CD4-positive, alpha-beta T cell (primary cell): ENCODE measurements at regions not wholly inside any gene's neighbourhood (a gene's known extent, or its start where the extent isn't known, plus 50 kb on each side); places are given as distances from the start of the nearest gene placed in this dataset.
"Not testable (repeated sequence)": the region's sequence is repeated elsewhere in the genome, so short reads cannot be mapped to it uniquely, and the experiment has no call there.

Experiments used
- ATAC-seq: fragments of 200-7000 bp; cut with Tn5 transposase; one replicate; pipeline ENCODE4 v1.10.0; 2022; ENCODE audit warnings: mild to moderate bottlenecking; ENCODE audit not compliant: poor library complexity
- CTCF ChIA-PET: fragments of 350-600 bp; sonication (Branson Sonifier 250); formaldehyde crosslinking; loops from one replicate; lab custom pipeline; 2021; ENCODE audit warnings: antibody characterized with exemption, inconsistent platforms; lab: Charles Lee
- POLR2A ChIA-PET: fragments of 350-600 bp; sonication (Branson Sonifier 250); formaldehyde crosslinking; loops from one replicate; lab custom pipeline; 2021; ENCODE audit warnings: antibody characterized with exemption, inconsistent platforms; lab: Charles Lee
- DNase-seq, 14 experiments: peaks; one replicate each; pipeline ENCODE4 v3.0.0-alpha.2; 2013 to 2020; ENCODE audit warnings: mixed read lengths in 2 of 14
- H3K27ac ChIP-seq, 2 donors: one replicate each; pipeline versions ENCODE4 v1.5.1 to v1.7.0; 2013; ENCODE audit warnings: low read length in 2 of 2, low read depth in 1 of 2, mild to moderate bottlenecking in 1 of 2
- H3K27me3 ChIP-seq, 2 experiments: 1 replicate in 1 of 2; 2 replicates in 1 of 2; pipeline versions ENCODE4 v1.6.1 to v1.7.0; 2013; ENCODE audit warnings: low read length in 2 of 2, control low read depth in 1 of 2, mild to moderate bottlenecking in 1 of 2, moderate library complexity in 1 of 2; ENCODE audit not compliant: insufficient read depth in 2 of 2, control insufficient read depth in 1 of 2
- H3K36me3 ChIP-seq: one replicate; pipeline ENCODE4 v1.6.1; 2013; ENCODE audit warnings: low read length, control low read depth; ENCODE audit not compliant: insufficient read depth
- H3K4me1 ChIP-seq: one replicate; pipeline ENCODE4 v1.6.1; 2013; ENCODE audit warnings: low read length, control low read depth; ENCODE audit not compliant: insufficient read depth
- H3K4me3 ChIP-seq: one replicate; pipeline ENCODE4 v1.5.1; 2013; ENCODE audit warnings: mild to moderate bottlenecking, low read length, moderate library complexity
- H3K9me3 ChIP-seq, 2 experiments: 1 replicate in 1 of 2; 2 replicates in 1 of 2; pipeline versions ENCODE4 v1.6.1 to v1.7.0; 2013; ENCODE audit warnings: low read length in 2 of 2, mild to moderate bottlenecking in 2 of 2, control low read depth in 1 of 2, moderate library complexity in 1 of 2; ENCODE audit not compliant: control insufficient read depth in 1 of 2, insufficient read depth in 1 of 2
- H3K27ac Mint-ChIP-seq: one replicate; pipeline ENCODE4 v1.8.0; 2020; ENCODE audit warnings: mixed read lengths
- H3K27me3 Mint-ChIP-seq: one replicate; pipeline ENCODE4 v1.8.0; 2021; ENCODE audit warnings: mixed read lengths
- H3K36me3 Mint-ChIP-seq: one replicate; pipeline ENCODE4 v1.8.0; 2021; ENCODE audit warnings: low read depth, mixed read lengths
- H3K4me1 Mint-ChIP-seq: one replicate; pipeline ENCODE4 v1.8.0; 2021; ENCODE audit warnings: low read depth, mixed read lengths
- H3K4me3 Mint-ChIP-seq: one replicate; pipeline ENCODE4 v1.8.0; 2020; ENCODE audit warnings: mild to moderate bottlenecking, mixed read lengths
- H3K9me3 Mint-ChIP-seq: one replicate; pipeline ENCODE4 v1.8.0; 2020; ENCODE audit warnings: mixed read lengths
- intact Hi-C, 2 experiments: fragments of 100-400 bp; cut with DNase I in 1 of 2; cut with micrococcal nuclease in 1 of 2; formaldehyde crosslinking; loops; one replicate each; pipeline versions ENCODE4 v1.15.1 to v1.9.0; 2023 to 2025; cut with DNase I, micrococcal nuclease
- TF ChIP-seq, protein P1 (sequence below): fragments of 200-600 bp; IDR thresholded peaks from one replicate; pipeline ENCODE4 v1.8.0; 2022; ENCODE audit warnings: antibody characterized with exemption, mild to moderate bottlenecking

- Histone ChIP-seq H3K4me3 (no peak overlapping the region), H3K27ac (no peak overlapping the region), H3K27me3 (no peaks in the 10 kb centered on the region), H3K36me3 (no peaks in the 10 kb centered on the region), H3K4me1 (no peaks in the 10 kb centered on the region), H3K9me3 (no peaks in the 10 kb centered on the region)
- Mint-ChIP-seq H3K27me3 (peaks cover 26% of the 10 kb centered on the region), H3K9me3 (no peaks in the 10 kb centered on the region), H3K36me3 (no peaks in the 10 kb centered on the region), H3K27ac (no peak overlapping the region), H3K4me3 (no peak overlapping the region), H3K4me1 (no peaks in the 10 kb centered on the region)
- ATAC-seq (no peak), DNase-seq (no peak)
- POLR2A ChIA-PET: no interaction called here
- CTCF ChIA-PET: interaction anchor here (1.0 to 2.2 kb wide), 5 partner anchors 8 to 529 kb away, joined by 3 to 12 read pairs (median 6); no protein-coding TSS in a partner anchor
- intact Hi-C loops: loop anchor here in 1 of 2 experiments (2.0 kb wide), 2 partner anchors 219 to 255 kb away; no protein-coding TSS in a partner anchor
- TF ChIP-seq, protein P1, sequence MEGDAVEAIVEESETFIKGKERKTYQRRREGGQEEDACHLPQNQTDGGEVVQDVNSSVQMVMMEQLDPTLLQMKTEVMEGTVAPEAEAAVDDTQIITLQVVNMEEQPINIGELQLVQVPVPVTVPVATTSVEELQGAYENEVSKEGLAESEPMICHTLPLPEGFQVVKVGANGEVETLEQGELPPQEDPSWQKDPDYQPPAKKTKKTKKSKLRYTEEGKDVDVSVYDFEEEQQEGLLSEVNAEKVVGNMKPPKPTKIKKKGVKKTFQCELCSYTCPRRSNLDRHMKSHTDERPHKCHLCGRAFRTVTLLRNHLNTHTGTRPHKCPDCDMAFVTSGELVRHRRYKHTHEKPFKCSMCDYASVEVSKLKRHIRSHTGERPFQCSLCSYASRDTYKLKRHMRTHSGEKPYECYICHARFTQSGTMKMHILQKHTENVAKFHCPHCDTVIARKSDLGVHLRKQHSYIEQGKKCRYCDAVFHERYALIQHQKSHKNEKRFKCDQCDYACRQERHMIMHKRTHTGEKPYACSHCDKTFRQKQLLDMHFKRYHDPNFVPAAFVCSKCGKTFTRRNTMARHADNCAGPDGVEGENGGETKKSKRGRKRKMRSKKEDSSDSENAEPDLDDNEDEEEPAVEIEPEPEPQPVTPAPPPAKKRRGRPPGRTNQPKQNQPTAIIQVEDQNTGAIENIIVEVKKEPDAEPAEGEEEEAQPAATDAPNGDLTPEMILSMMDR: no peak
Measured at GRCh38 chr5:148740079-148740858, 85.9 kb upstream of the HTR4 start.

- Histone ChIP-seq H3K27me3 (no peaks in the 10 kb centered on the region), H3K4me1 (no peaks in the 10 kb centered on the region), H3K9me3 (no peaks in the 10 kb centered on the region), H3K4me3 (no peak overlapping the region), H3K27ac (no peak overlapping the region), H3K36me3 (no peaks in the 10 kb centered on the region)
- DNase-seq: peak in 3 of 14 experiments; percentile 46 to 70 (median 63)
- Mint-ChIP-seq H3K27ac (no peak overlapping the region), H3K4me3 (no peak overlapping the region), H3K9me3 (no peaks in the 10 kb centered on the region), H3K27me3 (peaks cover 26% of the 10 kb centered on the region), H3K4me1 (no peaks in the 10 kb centered on the region), H3K36me3 (no peaks in the 10 kb centered on the region)
- intact Hi-C loops: loop anchor here (1.0 to 2.0 kb wide), 4 partner anchors 218 to 294 kb away; no protein-coding TSS in a partner anchor
- TF ChIP-seq, protein P1: peak; percentile 70
- ChIA-PET CTCF (interaction anchor here (0.8 to 2.0 kb wide), 7 partner anchors 8 to 528 kb away, joined by 3 to 12 read pairs (median 3); no protein-coding TSS in a partner anchor), POLR2A (interaction anchor here (0.7 to 1.2 kb wide), 2 partner anchors 10 to 585 kb away, joined by 3 to 4 read pairs; no protein-coding TSS in a partner anchor)
- ATAC-seq: no peak
Measured at GRCh38 chr5:148740966-148741742, 85.3 kb upstream of the ADRB2 start.

GRCh38 chr5:148741766-148742165 is 84.6 kb upstream of the ADRB2 start:
- intact Hi-C loops: loop anchor here (1.0 to 2.0 kb wide), 4 partner anchors 217 to 294 kb away; no protein-coding TSS in a partner anchor
- not testable (repeated sequence) for DNase-seq
- CTCF ChIA-PET: interaction anchor here (1.1 to 2.0 kb wide), 5 partner anchors 9 to 373 kb away, joined by 3 to 12 read pairs (median 4); no protein-coding TSS in a partner anchor

GRCh38 chr5:148744380-148744779 is 82.0 kb upstream of the ADRB2 start:
- peaks cover 20% of the 10 kb centered on the region for H3K27me3 Mint-ChIP-seq
- H3K9me3 Mint-ChIP-seq, H3K27ac ChIP-seq, H3K27ac Mint-ChIP-seq, POLR2A ChIA-PET, H3K36me3 ChIP-seq, H3K36me3 Mint-ChIP-seq, H3K4me3 ChIP-seq, DNase-seq, H3K4me3 Mint-ChIP-seq, H3K4me1 Mint-ChIP-seq, intact Hi-C loops, H3K9me3 ChIP-seq, ATAC-seq, H3K27me3 ChIP-seq, H3K4me1 ChIP-seq: not testable (repeated sequence)
- CTCF ChIA-PET: interaction anchor here (1.2 to 1.5 kb wide), 2 partner anchors 13 kb away, joined by 4 to 6 read pairs; no protein-coding TSS in a partner anchor

More at GRCh38 chr5:148741766-148742165, 84.6 kb upstream of the ADRB2 start:
- H3K9me3 ChIP-seq, H3K4me1 ChIP-seq, H3K36me3 ChIP-seq, ATAC-seq, H3K27ac Mint-ChIP-seq, H3K36me3 Mint-ChIP-seq, H3K9me3 Mint-ChIP-seq, H3K27ac ChIP-seq, H3K4me1 Mint-ChIP-seq, H3K4me3 ChIP-seq, H3K27me3 ChIP-seq, H3K4me3 Mint-ChIP-seq: not testable (repeated sequence)
- peaks cover 26% of the 10 kb centered on the region for H3K27me3 Mint-ChIP-seq
- POLR2A ChIA-PET: interaction anchor here (1.2 kb wide), 1 partner anchor 11 kb away, joined by 4 read pairs; no protein-coding TSS in a partner anchor
